ENCODE measurements at regions not wholly inside any gene's neighbourhood (a gene's known extent, or its start where the extent isn't known, plus 50 kb on each side); places are given as distances from the start of the nearest gene placed in this dataset.

DNA sequence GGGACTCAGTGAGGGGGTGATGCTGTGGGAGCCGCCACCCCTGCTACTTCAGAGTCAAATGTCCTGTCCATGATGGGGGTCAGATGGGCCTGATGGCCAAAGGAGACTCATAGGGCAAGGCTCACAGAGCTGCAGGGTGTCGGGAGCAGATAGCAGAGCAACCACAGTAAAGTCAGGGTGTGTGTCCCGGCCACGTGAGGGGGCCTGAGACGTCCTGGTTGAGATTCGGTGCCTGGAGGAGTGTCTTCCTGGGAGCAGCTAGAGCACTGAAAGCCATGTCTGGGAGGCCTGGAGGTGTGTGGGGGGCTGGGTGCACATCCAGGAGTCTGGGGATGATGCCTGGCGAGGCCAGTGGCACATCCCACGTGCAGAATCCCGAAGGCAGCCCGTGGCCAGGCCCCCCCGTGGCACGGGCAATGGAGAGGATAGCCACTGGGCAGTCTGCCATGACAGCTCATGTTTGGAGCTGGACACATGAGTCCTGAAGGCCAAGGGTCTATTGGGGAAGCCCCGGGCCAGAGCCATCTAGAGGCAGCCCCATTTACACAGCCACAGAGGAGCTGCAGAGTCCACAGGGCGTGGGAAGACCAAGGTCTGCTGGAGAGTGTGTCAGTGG, 308.0 kb upstream of the SFSWAP start:
- H3K9me3 ChIP-seq, result peaks cover 0 to 5% (median 0%) of the 10 kb centered on the region in 4 donors
- intact Hi-C loops (cut with DNase I), result no loop called here
- no peaks in the 10 kb centered on the region for H3K36me3 ChIP-seq
- WGBS, 2 donors, result 83 to 88% methylated on average over 14 of the region's 14 CpGs
- H3K27ac ChIP-seq, result peak overlapping the region in 2 of 4 donors; percentile 28 to 50
- peaks cover 0 to 11% (median 6%) of the 10 kb centered on the region in 4 donors for H3K4me1 ChIP-seq
- no peak overlapping the region for H3K4me3 ChIP-seq
- TF ChIP-seq EP300 (IDR thresholded peaks at IDR 0.05) (no peak), POLR2A (IDR thresholded peaks at IDR 0.05) (no peak), CTCF (IDR thresholded peaks at IDR 0.05) (no peak), POLR2AphosphoS5 (IDR thresholded peaks at IDR 0.05) (no peak)
- DNase-seq, result peak; percentile 58
- H3K27me3 ChIP-seq, result peaks cover 0 to 5% (median 0%) of the 10 kb centered on the region in 3 donors

- intact Hi-C loops (cut with DNase I), result no loop called here
- no peaks in the 10 kb centered on the region for H3K9me3 ChIP-seq
- peaks cover 0 to 6% (median 0%) of the 10 kb centered on the region in 3 donors for H3K27me3 ChIP-seq
- H3K4me1 ChIP-seq, result peaks cover 0 to 11% (median 6%) of the 10 kb centered on the region in 4 donors
- H3K27ac ChIP-seq, result no peak overlapping the region
- no peak for TF ChIP-seq EP300 (IDR thresholded peaks at IDR 0.05)
- TF ChIP-seq POLR2A (IDR thresholded peaks at IDR 0.05), result no peak
- no peak for TF ChIP-seq CTCF (IDR thresholded peaks at IDR 0.05)
- no peak for TF ChIP-seq POLR2AphosphoS5 (IDR thresholded peaks at IDR 0.05)
- no peak overlapping the region for H3K4me3 ChIP-seq
- H3K36me3 ChIP-seq, result no peaks in the 10 kb centered on the region
- 79 to 82% methylated on average over 6 of the region's 6 CpGs for WGBS, 2 donors
- peak; percentile 53 for DNase-seq
These were observed 307.2 kb upstream of the SFSWAP start for GRCh38 chr12:131403676-131404075.

DNA sequence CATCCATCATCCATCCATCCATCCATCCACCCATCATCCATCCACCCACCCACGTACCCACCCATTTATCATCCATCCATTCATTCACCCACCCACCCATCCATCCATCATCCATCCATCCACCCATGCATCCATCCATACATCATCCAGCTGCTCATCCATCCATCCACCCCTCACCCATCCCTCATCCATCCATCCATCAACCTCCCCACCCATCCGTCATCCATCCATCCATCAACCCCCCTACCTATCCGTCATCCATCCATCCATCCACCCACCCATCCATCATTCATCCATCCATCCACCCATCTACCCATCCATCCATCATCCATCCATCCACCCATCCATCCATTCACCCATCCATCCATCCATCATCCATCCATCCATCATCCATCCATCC, 306.2 kb upstream of the SFSWAP start:
- TF ChIP-seq EP300 (IDR thresholded peaks at IDR 0.05) (no peak), CTCF (IDR thresholded peaks at IDR 0.05) (no peak), POLR2AphosphoS5 (IDR thresholded peaks at IDR 0.05) (no peak), POLR2A (IDR thresholded peaks at IDR 0.05) (no peak)
- no peaks in the 10 kb centered on the region for H3K36me3 ChIP-seq
- peaks cover 0 to 6% (median 0%) of the 10 kb centered on the region in 3 donors for H3K27me3 ChIP-seq
- peak; percentile 33 for DNase-seq
- intact Hi-C loops (cut with DNase I), result no loop called here
- 90 to 91% methylated on average over 3 of the region's 3 CpGs for WGBS, 2 donors
- peaks cover 0 to 11% (median 6%) of the 10 kb centered on the region in 4 donors for H3K4me1 ChIP-seq
- H3K4me3 ChIP-seq, result no peak overlapping the region
- no peak overlapping the region for H3K27ac ChIP-seq
- no peaks in the 10 kb centered on the region for H3K9me3 ChIP-seq

DNA sequence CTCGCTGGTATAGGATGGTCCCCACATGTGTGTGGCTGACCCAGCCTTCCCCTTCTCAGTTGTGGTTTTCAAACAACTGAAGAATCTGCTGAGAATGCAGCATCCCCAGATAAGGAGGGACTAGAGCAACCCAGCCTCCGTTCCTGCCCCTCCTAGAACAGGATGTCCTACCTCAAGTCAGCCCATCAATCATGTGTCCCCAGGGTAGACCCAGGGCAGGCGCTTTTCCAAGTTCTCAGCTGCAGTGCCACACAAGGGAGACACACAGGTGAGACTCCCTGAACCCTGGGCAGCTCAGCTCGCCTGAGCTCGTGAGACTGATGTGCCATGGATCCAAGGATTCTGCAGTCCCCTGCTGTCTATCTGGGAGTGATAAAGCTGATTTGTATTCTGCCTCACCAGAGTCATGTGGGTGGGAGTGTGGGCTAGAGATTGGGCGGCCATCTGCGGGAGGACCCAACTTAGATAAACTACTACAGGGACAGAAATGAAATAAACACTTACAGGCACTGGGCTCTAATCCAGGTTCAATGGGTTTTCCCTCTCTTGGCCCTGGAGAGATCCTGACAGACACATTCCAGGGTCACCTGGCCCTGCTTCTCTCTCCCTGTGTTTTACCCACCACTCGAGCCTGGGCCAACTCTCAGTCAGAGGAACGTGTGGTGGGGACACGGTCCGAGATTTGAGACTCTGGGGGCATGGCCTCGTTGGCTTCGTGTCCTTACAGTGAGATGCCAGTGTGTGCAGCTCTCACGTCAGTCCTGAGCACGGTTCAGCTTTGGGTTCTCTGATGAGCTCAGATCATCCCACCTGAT, 303.5 kb upstream of the SFSWAP start:
- WGBS, 2 donors, result 62 to 71% methylated on average over 15 of the region's 15 CpGs
- peak; percentile 42 for DNase-seq
- intact Hi-C loops (cut with DNase I), result no loop called here
- Histone ChIP-seq H3K27me3 (peaks cover 0 to 6% (median 0%) of the 10 kb centered on the region in 3 donors), H3K4me1 (peaks cover 0 to 3% (median 1%) of the 10 kb centered on the region in 4 donors), H3K27ac (no peak overlapping the region), H3K4me3 (no peak overlapping the region), H3K9me3 (no peaks in the 10 kb centered on the region), H3K36me3 (no peaks in the 10 kb centered on the region)
- TF ChIP-seq CTCF (IDR thresholded peaks at IDR 0.05) (no peak), EP300 (IDR thresholded peaks at IDR 0.05) (no peak), POLR2A (IDR thresholded peaks at IDR 0.05) (no peak)
